NB4 (cell line): ENCODE measurements at regions not wholly inside any gene's neighbourhood (a gene's known extent, or its start where the extent isn't known, plus 50 kb on each side); places are given as distances from the start of the nearest gene placed in this dataset.

ENCODE experiments used
- CTCF ChIP-seq: IDR thresholded peaks from one replicate; pipeline ENCODE4 v1.5.1; 2012; ENCODE audit warnings: low read depth, low read length
- MYC ChIP-seq: IDR thresholded peaks from 2 replicates; pipeline ENCODE4 v1.6.1; 2011; ENCODE audit warnings: low read depth, low read length
- POLR2A ChIP-seq: IDR thresholded peaks from 2 replicates; pipeline ENCODE4 v1.6.1; 2011; ENCODE audit warnings: mild to moderate bottlenecking; ENCODE audit not compliant: insufficient read length; ENCODE audit errors: extremely low read depth

GRCh38 chr10:128846927-128847326 lies 620.1 kb upstream of the MGMT start:
- no peak for TF ChIP-seq CTCF
- TF ChIP-seq POLR2A, result no peak
- TF ChIP-seq MYC, result no peak
